ENCODE measurements at regions not wholly inside any gene's neighbourhood (a gene's known extent, or its start where the extent isn't known, plus 50 kb on each side); places are given as distances from the start of the nearest gene placed in this dataset.

- TF ChIP-seq ZNF362 (tag by site-specific recombination; IDR thresholded peaks at IDR 0.05), result no peak
- TF ChIP-seq ZNF426 (tag by site-specific recombination; IDR thresholded peaks at IDR 0.05), result no peak
- TF ChIP-seq ZNF423 (tag by site-specific recombination; IDR thresholded peaks at IDR 0.05), result no peak
- no peak for TF ChIP-seq ZBTB49 (tag by site-specific recombination; IDR thresholded peaks at IDR 0.05; ENCODE audit: low read depth)
- no peak for TF ChIP-seq ZSCAN30 (tag by site-specific recombination; IDR thresholded peaks at IDR 0.05)
- TF ChIP-seq CTCF (tag by site-specific recombination; IDR thresholded peaks at IDR 0.05), result no peak
These were observed 327.0 kb downstream of the RAD51AP2 start for GRCh38 chr2:17191223-17191622.
